Epithelial cell of esophagus (primary cell): ENCODE measurements at regions not wholly inside any gene's neighbourhood (a gene's known extent, or its start where the extent isn't known, plus 50 kb on each side); places are given as distances from the start of the nearest gene placed in this dataset.

Experiments
- DNase-seq: peaks from one replicate; pipeline ENCODE4 v3.0.0; 2010; ENCODE audit warnings: low read depth
- H3K4me3 ChIP-seq: 2 replicates; pipeline ENCODE4 v1.5.1; 2011; ENCODE audit warnings: mild to moderate bottlenecking, low read length, control low read depth
- TF ChIP-seq, protein P1 (sequence below): IDR thresholded peaks from 2 replicates; pipeline ENCODE4 v1.5.1; 2011; ENCODE audit warnings: low read depth, mild to moderate bottlenecking, low read length, control low read depth, inconsistent platforms; ENCODE audit not compliant: insufficient read depth; ENCODE audit errors: missing control alignments

DNA sequence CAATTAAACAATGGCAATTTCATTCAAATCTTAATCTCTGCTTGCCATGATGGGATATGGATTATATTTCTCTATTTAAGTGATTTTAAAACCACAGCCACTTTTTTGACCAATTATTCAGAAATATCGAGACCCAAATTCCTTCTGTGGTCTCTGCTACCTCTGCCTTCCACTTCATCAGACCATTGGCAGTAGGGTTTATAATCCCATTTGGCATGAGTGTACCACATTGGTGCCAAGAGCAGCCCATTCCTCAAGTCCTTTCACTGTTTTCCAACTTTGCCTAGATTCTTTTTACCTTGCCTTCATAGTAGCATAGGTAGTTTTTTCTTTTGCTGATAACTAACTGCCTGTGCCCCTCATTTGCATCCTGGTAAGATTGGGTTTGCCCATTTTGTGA, 319.9 kb downstream of the ARL4A start:
- no peak for DNase-seq
- TF ChIP-seq, protein P1, sequence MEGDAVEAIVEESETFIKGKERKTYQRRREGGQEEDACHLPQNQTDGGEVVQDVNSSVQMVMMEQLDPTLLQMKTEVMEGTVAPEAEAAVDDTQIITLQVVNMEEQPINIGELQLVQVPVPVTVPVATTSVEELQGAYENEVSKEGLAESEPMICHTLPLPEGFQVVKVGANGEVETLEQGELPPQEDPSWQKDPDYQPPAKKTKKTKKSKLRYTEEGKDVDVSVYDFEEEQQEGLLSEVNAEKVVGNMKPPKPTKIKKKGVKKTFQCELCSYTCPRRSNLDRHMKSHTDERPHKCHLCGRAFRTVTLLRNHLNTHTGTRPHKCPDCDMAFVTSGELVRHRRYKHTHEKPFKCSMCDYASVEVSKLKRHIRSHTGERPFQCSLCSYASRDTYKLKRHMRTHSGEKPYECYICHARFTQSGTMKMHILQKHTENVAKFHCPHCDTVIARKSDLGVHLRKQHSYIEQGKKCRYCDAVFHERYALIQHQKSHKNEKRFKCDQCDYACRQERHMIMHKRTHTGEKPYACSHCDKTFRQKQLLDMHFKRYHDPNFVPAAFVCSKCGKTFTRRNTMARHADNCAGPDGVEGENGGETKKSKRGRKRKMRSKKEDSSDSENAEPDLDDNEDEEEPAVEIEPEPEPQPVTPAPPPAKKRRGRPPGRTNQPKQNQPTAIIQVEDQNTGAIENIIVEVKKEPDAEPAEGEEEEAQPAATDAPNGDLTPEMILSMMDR, result no peak
- no peak overlapping the region for H3K4me3 ChIP-seq

DNA sequence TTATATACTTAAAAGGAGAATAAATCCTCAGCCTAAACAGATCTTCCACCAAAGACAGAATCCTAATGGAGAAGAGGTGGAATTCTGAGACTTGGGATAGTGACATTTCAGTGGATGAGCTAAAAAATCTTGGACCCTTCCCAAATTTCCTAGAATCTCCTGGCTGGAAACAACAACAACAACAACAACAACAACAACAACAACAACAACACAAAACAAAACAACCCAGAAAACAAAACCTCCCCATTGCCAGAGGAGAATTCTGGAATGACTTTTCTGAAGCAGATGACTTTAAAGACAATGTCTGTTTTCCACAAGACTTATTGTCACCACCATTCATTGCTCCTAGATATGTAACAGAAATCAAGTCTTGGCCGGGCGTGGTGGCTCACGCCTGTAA, 322.1 kb downstream of the ARL4A start:
- TF ChIP-seq, protein P1, result no peak
- no peak overlapping the region for H3K4me3 ChIP-seq
- no peak for DNase-seq

DNA sequence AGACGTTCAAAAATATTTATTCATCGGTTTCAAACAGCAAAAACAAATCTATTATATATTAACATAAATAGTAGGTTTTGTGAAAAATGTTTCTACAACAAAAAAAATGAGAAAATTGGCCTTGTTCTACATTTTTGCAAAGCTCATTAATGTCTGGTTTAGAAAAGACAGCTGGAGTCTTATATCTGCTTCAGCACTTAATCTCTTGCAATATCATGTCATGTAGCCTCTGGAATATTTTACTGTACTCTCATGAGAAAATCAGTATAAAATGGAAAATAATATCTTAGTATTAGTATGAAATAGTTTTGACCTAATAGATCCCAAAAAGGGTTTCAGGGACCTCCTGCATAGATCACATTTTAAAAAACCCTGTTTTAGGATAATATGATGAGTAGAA, 326.6 kb downstream of the ARL4A start:
- TF ChIP-seq, protein P1, result no peak
- no peak for DNase-seq
- H3K4me3 ChIP-seq, result no peak overlapping the region

DNA sequence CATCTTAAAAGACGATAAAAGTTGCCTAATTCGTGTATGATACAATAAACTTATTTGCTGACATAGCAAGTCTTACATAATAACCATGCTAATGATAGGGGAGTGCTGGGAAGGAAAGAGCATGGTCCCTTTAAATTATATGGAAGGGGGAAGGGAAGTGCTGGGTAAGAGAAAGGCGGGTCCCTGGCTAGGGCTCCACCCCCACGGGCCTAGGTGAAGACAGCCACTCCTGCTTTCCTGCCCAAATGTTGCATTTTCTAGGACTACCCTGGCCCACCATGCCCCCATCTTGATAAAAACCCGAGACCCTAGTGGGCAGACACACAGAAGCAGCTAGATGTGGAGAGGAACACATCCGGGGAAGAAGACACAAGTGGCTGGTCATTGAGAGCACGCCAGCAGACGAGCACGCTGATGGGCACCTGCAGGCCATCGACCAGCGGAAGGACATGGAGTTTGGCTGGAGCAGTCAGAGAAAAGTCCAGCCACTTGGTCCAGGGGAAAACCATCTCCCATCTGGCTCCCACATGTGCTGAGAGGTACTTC, 328.7 kb downstream of the ARL4A start:
- H3K4me3 ChIP-seq, result no peak overlapping the region
- TF ChIP-seq, protein P1, result no peak
- no peak for DNase-seq

DNA sequence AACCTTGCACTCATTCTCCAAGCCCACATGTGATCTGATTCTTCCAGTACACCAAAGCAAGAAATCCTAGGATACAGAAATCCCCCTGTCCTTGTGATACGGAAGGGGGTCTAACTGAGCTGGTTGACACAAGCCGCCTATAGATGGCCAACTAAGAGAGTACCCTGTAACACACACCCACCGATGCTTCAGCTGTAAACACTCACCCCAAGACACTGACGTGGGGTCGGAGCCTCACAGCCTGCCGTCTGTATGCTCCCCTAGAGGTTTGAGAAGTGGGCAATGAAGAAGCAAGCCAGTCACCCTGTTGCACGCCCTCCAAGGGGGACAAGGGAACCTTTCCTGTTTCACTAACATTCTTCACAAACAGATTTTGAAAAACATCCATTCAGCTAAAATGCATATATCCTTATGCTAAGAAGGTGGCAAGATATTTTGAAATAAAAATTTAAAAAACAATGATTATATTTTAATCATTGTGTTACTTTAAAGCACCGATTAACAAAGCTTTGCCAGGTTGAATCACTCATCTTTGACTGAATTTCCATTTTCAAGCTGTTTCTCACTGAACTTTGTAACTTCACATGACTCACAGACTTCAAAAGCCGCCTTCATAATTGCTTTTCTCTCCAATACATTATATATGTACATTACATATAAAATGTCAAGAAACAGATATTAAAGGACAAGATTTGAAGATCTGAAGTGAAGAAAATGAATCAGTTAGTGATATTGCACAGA, 329.3 kb downstream of the ARL4A start:
- peak; percentile 57 for DNase-seq
- TF ChIP-seq, protein P1, result no peak
- H3K4me3 ChIP-seq, result no peak overlapping the region

DNA sequence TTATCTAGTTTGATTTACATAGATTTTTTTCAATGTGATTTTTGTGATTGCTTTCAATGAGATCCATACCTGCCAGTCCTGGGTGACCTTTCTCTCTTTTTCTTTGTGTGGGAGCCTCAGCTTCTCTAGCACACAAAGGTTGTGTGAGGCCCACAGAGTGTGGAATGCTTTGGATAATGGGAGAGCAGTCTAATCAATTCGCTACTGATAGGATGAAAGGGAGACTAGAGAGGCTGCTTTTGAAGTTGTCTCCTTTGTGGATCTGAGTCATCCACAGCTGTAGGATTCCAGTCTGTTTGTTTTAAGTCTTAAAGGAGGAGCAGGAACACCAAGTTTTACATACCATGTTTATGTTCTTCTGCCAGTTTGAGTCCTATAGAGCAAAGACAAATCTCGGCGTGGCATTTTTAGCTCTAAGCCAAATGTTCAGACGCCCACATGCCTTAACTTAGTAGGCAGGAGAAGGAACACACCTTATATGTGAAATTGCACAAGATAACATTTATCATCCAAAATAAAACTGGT, 330.0 kb downstream of the ARL4A start:
- H3K4me3 ChIP-seq, result no peak overlapping the region
- TF ChIP-seq, protein P1, result no peak
- peak; percentile 92 for DNase-seq
